ENCODE measurements at regions not wholly inside any gene's neighbourhood (a gene's known extent, or its start where the extent isn't known, plus 50 kb on each side); places are given as distances from the start of the nearest gene placed in this dataset.

DNA sequence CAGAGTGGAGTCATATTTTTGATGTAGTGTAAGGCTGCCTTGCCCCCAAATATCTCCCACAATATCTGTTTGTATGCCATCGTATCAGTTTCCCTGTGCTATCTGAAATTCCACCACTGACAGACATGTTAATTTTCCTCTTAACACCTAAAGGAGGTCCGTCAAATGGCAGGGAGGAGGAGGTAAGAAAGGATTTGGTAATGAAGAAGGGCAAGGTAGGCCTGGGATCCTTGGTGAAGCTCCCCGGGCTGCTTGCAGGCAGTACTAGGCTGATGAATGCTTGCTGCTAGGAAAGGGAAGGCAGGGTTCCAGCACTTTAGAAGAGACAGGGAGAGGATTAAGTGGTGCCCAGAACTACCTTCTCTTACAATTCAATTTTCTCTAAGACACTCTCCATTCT is 402.4 kb upstream of the ZP4 start:
- DNase-seq (ENCODE audit: low read depth in 1 of 2, low spot score in 1 of 2) = no peak
- no peak overlapping the region for H3K27ac ChIP-seq
- no peak overlapping the region for H3K4me3 ChIP-seq
- ATAC-seq = no peak
- ChIA-PET CTCF (no interaction called here), POLR2A (no interaction called here)
- no peaks in the 10 kb centered on the region for H3K4me1 ChIP-seq
- no peak for FAIRE-seq
- H3K9me3 ChIP-seq = no peaks in the 10 kb centered on the region
- H3K4me2 ChIP-seq = no peak overlapping the region
- no peak for TF ChIP-seq CBX2 (IDR thresholded peaks at IDR 0.05; ENCODE audit: borderline replicate concordance, low read depth)
- TF ChIP-seq EHMT2 (IDR thresholded peaks at IDR 0.05; ENCODE audit: low read depth) = no peak
- TF ChIP-seq TP53 (CRISPR knock-in tag; IDR thresholded peaks at IDR 0.05) = no peak
- TF ChIP-seq PHF8 (IDR thresholded peaks at IDR 0.05; ENCODE audit: borderline replicate concordance, low read depth) = no peak
- TF ChIP-seq, protein P1, sequence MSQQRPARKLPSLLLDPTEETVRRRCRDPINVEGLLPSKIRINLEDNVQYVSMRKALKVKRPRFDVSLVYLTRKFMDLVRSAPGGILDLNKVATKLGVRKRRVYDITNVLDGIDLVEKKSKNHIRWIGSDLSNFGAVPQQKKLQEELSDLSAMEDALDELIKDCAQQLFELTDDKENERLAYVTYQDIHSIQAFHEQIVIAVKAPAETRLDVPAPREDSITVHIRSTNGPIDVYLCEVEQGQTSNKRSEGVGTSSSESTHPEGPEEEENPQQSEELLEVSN (IDR thresholded peaks at IDR 0.05; ENCODE audit: borderline replicate concordance, low read depth) = no peak
- TF ChIP-seq POLR2A (IDR thresholded peaks at IDR 0.05; ENCODE audit: low read length) = no peak
- TF ChIP-seq RNF2 (IDR thresholded peaks at IDR 0.05; ENCODE audit: borderline replicate concordance, low read depth) = no peak
- 32% methylated on average over 3 of the region's 3 CpGs for WGBS (ENCODE audit: missing lambda C conversion rate)

DNA sequence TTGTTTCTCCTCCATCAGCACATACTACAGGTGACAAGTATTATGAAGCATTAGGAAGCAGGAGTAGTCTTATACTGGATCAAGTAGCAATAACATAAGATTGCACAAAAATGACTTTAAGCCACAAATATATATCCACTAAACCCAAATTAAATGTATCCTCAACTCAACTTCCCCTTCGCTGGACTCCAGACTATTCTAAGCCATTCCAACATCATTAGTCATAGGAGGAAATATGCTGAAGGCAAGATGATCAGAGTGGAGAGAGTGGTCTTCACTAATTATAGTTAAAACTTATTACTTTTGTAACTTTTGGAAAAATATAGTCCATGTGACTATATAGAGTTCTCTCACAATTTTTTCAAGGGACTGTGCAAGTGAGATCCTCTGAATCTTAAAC is 390.7 kb upstream of the ZP4 start:
- DNase-seq (ENCODE audit: low read depth in 1 of 2, low spot score in 1 of 2) (no peak), ATAC-seq (no peak), FAIRE-seq (no peak)
- no peak overlapping the region for H3K4me3 ChIP-seq
- TF ChIP-seq KDM5A (IDR thresholded peaks at IDR 0.05) (no peak), GATA3 (IDR thresholded peaks at IDR 0.05; ENCODE audit: borderline replicate concordance) (no peak), BHLHE40 (IDR thresholded peaks at IDR 0.05; ENCODE audit: low read depth, low read length) (no peak), MAFK (IDR thresholded peaks at IDR 0.05; ENCODE audit: partially characterized antibody) (no peak), MYC (IDR thresholded peaks at IDR 0.05; ENCODE audit: borderline replicate concordance, low read length) (no peak), SREBF2 (IDR thresholded peaks at IDR 0.05) (no peak), ATOH8 (CRISPR knock-in tag; IDR thresholded peaks at IDR 0.05; ENCODE audit: low read depth) (no peak), CBX8 (IDR thresholded peaks at IDR 0.05) (no peak), CTCF (IDR thresholded peaks at IDR 0.05) (no peak), RARB (CRISPR knock-in tag; IDR thresholded peaks at IDR 0.05) (no peak), KDM1A (IDR thresholded peaks at IDR 0.05; ENCODE audit: low read depth) (no peak)
- TF ChIP-seq, protein P2, sequence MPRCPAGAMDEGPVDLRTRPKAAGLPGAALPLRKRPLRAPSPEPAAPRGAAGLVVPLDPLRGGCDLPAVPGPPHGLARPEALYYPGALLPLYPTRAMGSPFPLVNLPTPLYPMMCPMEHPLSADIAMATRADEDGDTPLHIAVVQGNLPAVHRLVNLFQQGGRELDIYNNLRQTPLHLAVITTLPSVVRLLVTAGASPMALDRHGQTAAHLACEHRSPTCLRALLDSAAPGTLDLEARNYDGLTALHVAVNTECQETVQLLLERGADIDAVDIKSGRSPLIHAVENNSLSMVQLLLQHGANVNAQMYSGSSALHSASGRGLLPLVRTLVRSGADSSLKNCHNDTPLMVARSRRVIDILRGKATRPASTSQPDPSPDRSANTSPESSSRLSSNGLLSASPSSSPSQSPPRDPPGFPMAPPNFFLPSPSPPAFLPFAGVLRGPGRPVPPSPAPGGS (IDR thresholded peaks at IDR 0.05) = no peak
- H3K4me1 ChIP-seq = no peaks in the 10 kb centered on the region
- ChIA-PET CTCF (no interaction called here), POLR2A (no interaction called here)
- H3K9me3 ChIP-seq = no peaks in the 10 kb centered on the region; the same call in 2 of the 3 replicates
- WGBS (ENCODE audit: missing lambda C conversion rate) = 3% methylated on average over 1 of the region's 1 CpG
- no peak overlapping the region for H3K4me2 ChIP-seq
- H3K27ac ChIP-seq = no peak overlapping the region

DNA sequence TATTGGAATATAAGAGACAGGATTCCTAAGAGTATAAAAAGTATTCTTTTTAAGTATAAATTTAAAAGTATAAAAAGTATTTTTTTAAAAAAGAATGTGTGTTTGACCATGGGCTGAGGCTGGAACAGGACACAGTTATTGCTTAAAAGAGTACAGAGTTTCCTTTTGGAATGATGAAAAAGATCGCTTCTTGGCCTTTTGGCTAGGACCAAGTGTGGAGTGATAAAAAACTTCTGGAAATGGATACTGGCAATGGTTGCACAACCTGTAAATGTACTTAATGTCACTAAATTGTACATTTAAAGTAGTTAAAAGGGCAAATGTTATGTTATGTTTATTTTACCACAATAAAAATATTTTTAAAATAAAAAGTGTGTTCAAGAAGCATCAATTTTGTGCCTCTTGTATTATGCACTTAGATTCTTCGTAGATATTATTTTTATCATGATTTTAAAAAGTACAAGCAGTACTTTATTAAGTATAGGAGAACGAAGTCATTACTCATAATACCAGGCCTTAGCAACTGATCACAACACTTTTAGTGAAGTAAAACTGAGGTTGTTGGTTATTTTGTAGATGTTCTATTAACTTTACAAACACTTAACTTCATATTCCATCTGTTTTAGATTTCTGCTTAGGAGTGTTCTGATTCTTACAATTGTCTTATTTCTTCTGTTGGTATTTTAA is 389.1 kb upstream of the ZP4 start:
- H3K4me1 ChIP-seq = no peaks in the 10 kb centered on the region
- H3K4me3 ChIP-seq = no peak overlapping the region
- no peak for TF ChIP-seq RAD21 (conservative IDR thresholded peaks at IDR 0.05 in 1 of 2, IDR thresholded peaks at IDR 0.05 in 1 of 2)
- no peak for TF ChIP-seq FOSL2 (IDR thresholded peaks at IDR 0.05)
- TF ChIP-seq FOSL2 (CRISPR knock-in tag; IDR thresholded peaks at IDR 0.05) = no peak
- no peak for TF ChIP-seq NFE2L2 (conservative IDR thresholded peaks at IDR 0.05; ENCODE audit: low read length)
- no peak for TF ChIP-seq HEYL (CRISPR knock-in tag; IDR thresholded peaks at IDR 0.05)
- TF ChIP-seq MAFK (IDR thresholded peaks at IDR 0.05; ENCODE audit: partially characterized antibody) = no peak
- TF ChIP-seq RFX5 (IDR thresholded peaks at IDR 0.05) = no peak
- no peak for TF ChIP-seq ZSCAN20 (CRISPR knock-in tag; IDR thresholded peaks at IDR 0.05)
- no peak for TF ChIP-seq EHF (CRISPR knock-in tag; IDR thresholded peaks at IDR 0.05)
- TF ChIP-seq BHLHE40 (IDR thresholded peaks at IDR 0.05; ENCODE audit: low read depth, low read length) = no peak
- TF ChIP-seq JUNB (IDR thresholded peaks at IDR 0.05) = no peak
- TF ChIP-seq HDAC2 (IDR thresholded peaks at IDR 0.05) = no peak
- TF ChIP-seq PHF8 (IDR thresholded peaks at IDR 0.05; ENCODE audit: borderline replicate concordance, low read depth) = no peak
- TF ChIP-seq MAZ (IDR thresholded peaks at IDR 0.05; ENCODE audit: borderline replicate concordance, low read depth, low read length) = no peak
- ChIA-PET CTCF (no interaction called here), POLR2A (no interaction called here)
- DNase-seq (ENCODE audit: low read depth in 1 of 2, low spot score in 1 of 2) (no peak), ATAC-seq (no peak), FAIRE-seq (no peak)
- WGBS (ENCODE audit: missing lambda C conversion rate) = 3% methylated on average over 3 of the region's 3 CpGs
- H3K27ac ChIP-seq = no peak overlapping the region
- H3K9me3 ChIP-seq = no peaks in the 10 kb centered on the region; the same call in 1 of the 3 replicates
- no peak overlapping the region for H3K4me2 ChIP-seq
